ENCODE measurements at regions not wholly inside any gene's neighbourhood (a gene's known extent, or its start where the extent isn't known, plus 50 kb on each side); places are given as distances from the start of the nearest gene placed in this dataset.

DNA sequence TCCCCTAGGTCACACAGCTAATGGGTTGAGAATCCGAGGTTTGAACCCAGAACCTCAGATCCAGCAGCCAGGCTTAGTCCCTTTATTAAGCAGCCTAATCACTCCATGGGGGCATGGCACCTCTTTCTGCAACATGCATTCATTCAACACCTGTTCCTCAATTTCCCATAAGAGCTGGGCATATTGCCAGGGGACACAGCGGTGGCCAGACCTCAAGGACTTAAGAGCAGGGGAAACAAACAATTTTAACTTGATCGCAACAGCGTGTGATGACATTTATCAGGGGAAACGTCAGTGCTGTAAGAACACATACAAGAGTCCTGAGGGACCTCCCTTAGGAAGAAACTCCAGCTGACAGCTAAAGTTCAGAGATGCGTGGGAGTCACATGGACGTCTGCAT, 267.4 kb upstream of the CDH4 start:
- no peaks in the 10 kb centered on the region for H3K27me3 Mint-ChIP-seq
- DNase-seq, result no peak
- H3K4me1 Mint-ChIP-seq (ENCODE audit: low read depth), result no peaks in the 10 kb centered on the region
- Histone ChIP-seq H3K9me3 (ENCODE audit: control insufficient read depth in 1 of 2, insufficient read depth in 1 of 2, low read length in 2 of 2) (peaks cover 0 to 9% of the 10 kb centered on the region in 2 experiments), H3K4me1 (ENCODE audit: insufficient read depth, low read length) (no peaks in the 10 kb centered on the region), H3K27me3 (ENCODE audit: control insufficient read depth in 1 of 2, insufficient read depth in 2 of 2, low read length in 2 of 2) (no peaks in the 10 kb centered on the region), H3K27ac (ENCODE audit: low read depth in 1 of 2, low read length in 2 of 2) (no peak overlapping the region), H3K36me3 (ENCODE audit: insufficient read depth, low read length) (no peaks in the 10 kb centered on the region), H3K4me3 (ENCODE audit: low read length) (no peak overlapping the region)
- H3K4me3 Mint-ChIP-seq, result no peak overlapping the region
- H3K27ac Mint-ChIP-seq, result no peak overlapping the region
- ChIA-PET POLR2A (no interaction called here), CTCF (no interaction called here)
- intact Hi-C loops (cut with DNase I, micrococcal nuclease), result no loop called here
- no peak for ATAC-seq (ENCODE audit: poor library complexity)
- TF ChIP-seq CTCF (IDR thresholded peaks at IDR 0.05), result no peak
- H3K36me3 Mint-ChIP-seq (ENCODE audit: low read depth), result no peaks in the 10 kb centered on the region
- peaks cover 9% of the 10 kb centered on the region for H3K9me3 Mint-ChIP-seq

- ATAC-seq (ENCODE audit: poor library complexity), result no peak
- H3K4me1 ChIP-seq (ENCODE audit: insufficient read depth, low read length), result no peaks in the 10 kb centered on the region
- no peaks in the 10 kb centered on the region for H3K4me1 Mint-ChIP-seq (ENCODE audit: low read depth)
- no peaks in the 10 kb centered on the region for H3K9me3 Mint-ChIP-seq
- no peaks in the 10 kb centered on the region for H3K27me3 Mint-ChIP-seq
- H3K36me3 ChIP-seq (ENCODE audit: insufficient read depth, low read length), result no peaks in the 10 kb centered on the region
- no peaks in the 10 kb centered on the region for H3K36me3 Mint-ChIP-seq (ENCODE audit: low read depth)
- H3K27me3 ChIP-seq (ENCODE audit: control insufficient read depth in 1 of 2, insufficient read depth in 2 of 2, low read length in 2 of 2), result no peaks in the 10 kb centered on the region
- no peak for DNase-seq
- no peak overlapping the region for H3K27ac Mint-ChIP-seq
- no peak overlapping the region for H3K4me3 Mint-ChIP-seq
- H3K4me3 ChIP-seq (ENCODE audit: low read length), result no peak overlapping the region
- no peak for TF ChIP-seq CTCF (IDR thresholded peaks at IDR 0.05)
- H3K9me3 ChIP-seq (ENCODE audit: control insufficient read depth in 1 of 2, insufficient read depth in 1 of 2, low read length in 2 of 2), result peaks cover 0 to 21% of the 10 kb centered on the region in 2 experiments
- intact Hi-C loops (cut with DNase I, micrococcal nuclease), result no loop called here
- ChIA-PET CTCF (no interaction called here), POLR2A (no interaction called here)
- no peak overlapping the region for H3K27ac ChIP-seq (ENCODE audit: low read depth in 1 of 2, low read length in 2 of 2)
These were observed 265.4 kb upstream of the CDH4 start for GRCh38 chr20:60986506-60987156.

- peaks cover 0 to 23% of the 10 kb centered on the region in 2 experiments for H3K9me3 ChIP-seq (ENCODE audit: control insufficient read depth in 1 of 2, insufficient read depth in 1 of 2, low read length in 2 of 2)
- ATAC-seq (ENCODE audit: poor library complexity), result no peak
- Mint-ChIP-seq H3K27me3 (peaks cover 11% of the 10 kb centered on the region), H3K4me1 (ENCODE audit: low read depth) (no peaks in the 10 kb centered on the region), H3K9me3 (no peaks in the 10 kb centered on the region), H3K36me3 (ENCODE audit: low read depth) (no peaks in the 10 kb centered on the region), H3K4me3 (no peak overlapping the region), H3K27ac (no peak overlapping the region)
- no peaks in the 10 kb centered on the region for H3K27me3 ChIP-seq (ENCODE audit: control insufficient read depth in 1 of 2, insufficient read depth in 2 of 2, low read length in 2 of 2)
- no peak overlapping the region for H3K27ac ChIP-seq (ENCODE audit: low read depth in 1 of 2, low read length in 2 of 2)
- no peaks in the 10 kb centered on the region for H3K4me1 ChIP-seq (ENCODE audit: insufficient read depth, low read length)
- H3K4me3 ChIP-seq (ENCODE audit: low read length), result no peak overlapping the region
- POLR2A ChIA-PET, result no interaction called here
- CTCF ChIA-PET, result no interaction called here
- no peaks in the 10 kb centered on the region for H3K36me3 ChIP-seq (ENCODE audit: insufficient read depth, low read length)
- TF ChIP-seq CTCF (IDR thresholded peaks at IDR 0.05), result no peak
- intact Hi-C loops (cut with DNase I, micrococcal nuclease), result no loop called here
- no peak for DNase-seq
These were observed 262.0 kb upstream of the CDH4 start for GRCh38 chr20:60990061-60990460.

All from CD4-positive, alpha-beta T cell (primary cell).